ENCODE measurements at regions not wholly inside any gene's neighbourhood (a gene's known extent, or its start where the extent isn't known, plus 50 kb on each side); places are given as distances from the start of the nearest gene placed in this dataset.

- ChIA-PET CTCF (no interaction called here), POLR2A (no interaction called here)
- H3K4me1 ChIP-seq = no peaks in the 10 kb centered on the region
- FAIRE-seq (no peak), ATAC-seq (no peak), DNase-seq (ENCODE audit: low read depth in 1 of 2, low spot score in 1 of 2) (no peak)
- no peak overlapping the region for H3K27ac ChIP-seq
- H3K4me2 ChIP-seq = no peak overlapping the region
- H3K4me3 ChIP-seq = no peak overlapping the region
- TF ChIP-seq HMGXB4 (CRISPR knock-in tag; IDR thresholded peaks at IDR 0.05; ENCODE audit: borderline replicate concordance) (no peak), RNF2 (IDR thresholded peaks at IDR 0.05; ENCODE audit: borderline replicate concordance, low read depth) (no peak), TFCP2L1 (CRISPR knock-in tag; IDR thresholded peaks at IDR 0.05) (no peak)
- WGBS (ENCODE audit: missing lambda C conversion rate) = 57% methylated on average over 2 of the region's 2 CpGs
- H3K9me3 ChIP-seq = no peaks in the 10 kb centered on the region
These were observed 268.8 kb upstream of the ARHGEF26 start for GRCh38 chr3:153852355-153852754.

GRCh38 chr3:153853163-153853562, 268.0 kb upstream of the ARHGEF26 start:
- no peak overlapping the region for H3K4me2 ChIP-seq
- CTCF ChIA-PET = no interaction called here
- H3K27ac ChIP-seq = no peak overlapping the region

GRCh38 chr3:153855772-153856171, 265.4 kb upstream of the ARHGEF26 start:
- H3K4me1 ChIP-seq = no peaks in the 10 kb centered on the region
- FAIRE-seq (no peak), DNase-seq (ENCODE audit: low read depth in 1 of 2, low spot score in 1 of 2) (no peak), ATAC-seq (0 out of 6 replicates have a peak, but pooled peaks of 1 of the 2 experiments have one; percentile 27)
- no peaks in the 10 kb centered on the region for H3K9me3 ChIP-seq
- H3K27ac ChIP-seq = no peak overlapping the region
- no peak for TF ChIP-seq HES2 (IDR thresholded peaks at IDR 0.05)
- TF ChIP-seq KDM1A (IDR thresholded peaks at IDR 0.05; ENCODE audit: low read depth) = no peak
- no peak for TF ChIP-seq POLR2AphosphoS2 (conservative IDR thresholded peaks at IDR 0.05; ENCODE audit: low read length)
- TF ChIP-seq NR3C1 (IDR thresholded peaks at IDR 0.05) = no peak
- TF ChIP-seq RARB (CRISPR knock-in tag; IDR thresholded peaks at IDR 0.05) = no peak
- no peak for TF ChIP-seq BCL3 (IDR thresholded peaks at IDR 0.05)
- TF ChIP-seq MAFK (IDR thresholded peaks at IDR 0.05; ENCODE audit: partially characterized antibody) = no peak
- TF ChIP-seq MAX (IDR thresholded peaks at IDR 0.05) = no peak
- no peak for TF ChIP-seq HOXA7 (CRISPR knock-in tag; IDR thresholded peaks at IDR 0.05)
- no peak for TF ChIP-seq ZSCAN20 (CRISPR knock-in tag; IDR thresholded peaks at IDR 0.05)
- TF ChIP-seq JUN (IDR thresholded peaks at IDR 0.05) = no peak
- TF ChIP-seq GATA3 (IDR thresholded peaks at IDR 0.05; ENCODE audit: borderline replicate concordance) = no peak
- TF ChIP-seq EHMT2 (IDR thresholded peaks at IDR 0.05; ENCODE audit: low read depth) = no peak
- TF ChIP-seq USF2 (IDR thresholded peaks at IDR 0.05) = no peak
- TF ChIP-seq SMC3 (IDR thresholded peaks at IDR 0.05) = no peak
- no peak for TF ChIP-seq HDAC2 (IDR thresholded peaks at IDR 0.05)
- no peak for TF ChIP-seq FOXS1 (CRISPR knock-in tag; IDR thresholded peaks at IDR 0.05)
- TF ChIP-seq ZFP36 (IDR thresholded peaks at IDR 0.05; ENCODE audit: borderline replicate concordance, partially characterized antibody) = no peak
- 60% methylated on average over 1 of the region's 1 CpG for WGBS (ENCODE audit: missing lambda C conversion rate)
- no peak overlapping the region for H3K4me3 ChIP-seq
- ChIA-PET CTCF (interaction anchor here (0.6 to 1.0 kb wide), 2 partner anchors 8 to 9 kb away, joined by 3 read pairs; no protein-coding TSS in a partner anchor), POLR2A (no interaction called here)
- H3K4me2 ChIP-seq = no peak overlapping the region

More at GRCh38 chr3:153853163-153853562, 268.0 kb upstream of the ARHGEF26 start:
- no peak for FAIRE-seq
- 2% methylated on average over 1 of the region's 1 CpG for WGBS (ENCODE audit: missing lambda C conversion rate)
- TF ChIP-seq JUNB (IDR thresholded peaks at IDR 0.05) (no peak), PHF8 (IDR thresholded peaks at IDR 0.05; ENCODE audit: borderline replicate concordance, low read depth) (no peak), MYC (IDR thresholded peaks at IDR 0.05; ENCODE audit: borderline replicate concordance, low read length) (no peak), ATOH8 (CRISPR knock-in tag; IDR thresholded peaks at IDR 0.05; ENCODE audit: low read depth) (no peak), CBX8 (IDR thresholded peaks at IDR 0.05) (no peak)
- no peaks in the 10 kb centered on the region for H3K9me3 ChIP-seq
- ATAC-seq = no peak
- POLR2A ChIA-PET = no interaction called here
- no peak for DNase-seq (ENCODE audit: low read depth in 1 of 2, low spot score in 1 of 2)
- H3K4me3 ChIP-seq = no peak overlapping the region
- H3K4me1 ChIP-seq = no peaks in the 10 kb centered on the region

Data from A549 (cell line).